Endothelial cell of umbilical vein (primary cell): ENCODE measurements at regions not wholly inside any gene's neighbourhood (a gene's known extent, or its start where the extent isn't known, plus 50 kb on each side); places are given as distances from the start of the nearest gene placed in this dataset.

Source experiments
- EZH2 ChIP-seq: IDR thresholded peaks from 2 replicates; pipeline ENCODE4 v1.6.1; 2012; ENCODE audit warnings: borderline replicate concordance, low read depth, mild to moderate bottlenecking, moderate library complexity, low read length, inconsistent platforms; ENCODE audit not compliant: severe bottlenecking
- POLR2A ChIP-seq: IDR thresholded peaks from 2 replicates; pipeline ENCODE4 v1.6.1; 2012; ENCODE audit warnings: low read depth, mild to moderate bottlenecking, control low read depth, low read length
- POLR2AphosphoS5 ChIP-seq: IDR thresholded peaks from 2 replicates; pipeline ENCODE4 v1.6.1; 2012; ENCODE audit warnings: low read depth, mild to moderate bottlenecking, control low read depth, low read length, moderate library complexity; ENCODE audit not compliant: insufficient read depth
- TF ChIP-seq, protein P1 (sequence below), 2 donors: IDR thresholded peaks; 1 replicate in 1 of 2; 2 replicates in 1 of 2; pipeline ENCODE4 v1.5.1; 2011; ENCODE audit warnings: low read length in 2 of 2, mild to moderate bottlenecking in 2 of 2, moderate library complexity in 2 of 2, control low read depth in 1 of 2, inconsistent platforms in 1 of 2, low read depth in 1 of 2; ENCODE audit not compliant: insufficient read depth in 1 of 2; ENCODE audit errors: extremely low read depth in 1 of 2

DNA sequence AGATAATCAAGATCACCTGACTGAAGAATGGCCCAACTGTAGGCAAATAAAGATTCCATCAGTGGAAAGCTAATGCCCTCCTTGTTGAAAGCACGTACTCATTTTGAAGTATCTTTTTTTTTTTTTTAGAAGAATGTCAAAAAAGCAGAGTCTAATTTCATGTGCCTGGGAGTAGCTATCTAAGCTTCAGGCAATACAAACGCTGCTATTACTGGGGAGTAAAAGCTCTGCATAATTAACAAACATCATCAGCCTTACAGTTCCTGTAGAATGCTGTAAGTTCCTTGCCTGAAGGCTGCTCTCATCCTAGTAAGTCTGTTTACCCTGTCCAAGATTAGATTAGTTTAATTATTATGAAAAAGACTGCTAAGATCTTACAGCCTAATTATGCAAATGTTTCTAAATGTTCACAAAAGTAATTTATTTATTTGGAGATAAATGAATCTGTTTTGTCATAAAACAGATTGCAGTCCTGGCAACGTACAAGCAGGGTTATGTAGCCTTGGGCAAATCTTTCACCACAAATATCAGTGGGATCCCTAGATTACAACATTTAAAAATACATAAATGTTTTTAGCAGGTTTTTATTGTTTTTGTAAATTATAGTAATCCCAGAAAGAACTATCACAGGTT lies 451.3 kb upstream of the AGTR1 start:
- TF ChIP-seq, protein P1, sequence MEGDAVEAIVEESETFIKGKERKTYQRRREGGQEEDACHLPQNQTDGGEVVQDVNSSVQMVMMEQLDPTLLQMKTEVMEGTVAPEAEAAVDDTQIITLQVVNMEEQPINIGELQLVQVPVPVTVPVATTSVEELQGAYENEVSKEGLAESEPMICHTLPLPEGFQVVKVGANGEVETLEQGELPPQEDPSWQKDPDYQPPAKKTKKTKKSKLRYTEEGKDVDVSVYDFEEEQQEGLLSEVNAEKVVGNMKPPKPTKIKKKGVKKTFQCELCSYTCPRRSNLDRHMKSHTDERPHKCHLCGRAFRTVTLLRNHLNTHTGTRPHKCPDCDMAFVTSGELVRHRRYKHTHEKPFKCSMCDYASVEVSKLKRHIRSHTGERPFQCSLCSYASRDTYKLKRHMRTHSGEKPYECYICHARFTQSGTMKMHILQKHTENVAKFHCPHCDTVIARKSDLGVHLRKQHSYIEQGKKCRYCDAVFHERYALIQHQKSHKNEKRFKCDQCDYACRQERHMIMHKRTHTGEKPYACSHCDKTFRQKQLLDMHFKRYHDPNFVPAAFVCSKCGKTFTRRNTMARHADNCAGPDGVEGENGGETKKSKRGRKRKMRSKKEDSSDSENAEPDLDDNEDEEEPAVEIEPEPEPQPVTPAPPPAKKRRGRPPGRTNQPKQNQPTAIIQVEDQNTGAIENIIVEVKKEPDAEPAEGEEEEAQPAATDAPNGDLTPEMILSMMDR (IDR thresholded peaks at IDR 0.05; ENCODE audit: extremely low read depth in 1 of 2, insufficient read depth in 1 of 2, low read depth in 1 of 2, low read length in 2 of 2): no peak
- TF ChIP-seq POLR2AphosphoS5 (no peak), EZH2 (no peak), POLR2A (no peak)
